Neuronal stem cell (in vitro differentiated cells): ENCODE measurements at regions not wholly inside any gene's neighbourhood (a gene's known extent, or its start where the extent isn't known, plus 50 kb on each side); places are given as distances from the start of the nearest gene placed in this dataset.

ENCODE experiments used
- DNase-seq: peaks from one replicate; pipeline ENCODE4 v3.0.0-alpha.2; 2013; ENCODE audit warnings: low spot score
- H2AFZ ChIP-seq: one replicate; pipeline ENCODE4 v1.6.1; 2013; ENCODE audit warnings: mild to moderate bottlenecking, low read length, inconsistent platforms
- H2AK5ac ChIP-seq: 2 replicates; pipeline ENCODE4 v1.6.1; 2013; ENCODE audit warnings: low read depth, mild to moderate bottlenecking, inconsistent platforms, low read length, moderate library complexity, mixed read lengths
- H2BK120ac ChIP-seq: 2 replicates; pipeline ENCODE4 v1.6.1; 2013; ENCODE audit warnings: low read depth, mild to moderate bottlenecking, inconsistent platforms, low read length, moderate library complexity, mixed read lengths
- H2BK12ac ChIP-seq: one replicate; pipeline ENCODE4 v1.6.1; 2013; ENCODE audit warnings: low read length, inconsistent platforms
- H2BK15ac ChIP-seq: 2 replicates; pipeline ENCODE4 v1.6.1; 2013; ENCODE audit warnings: mild to moderate bottlenecking, low read length, inconsistent platforms, mixed read lengths
- H2BK5ac ChIP-seq: one replicate; pipeline ENCODE4 v1.6.1; 2013; ENCODE audit warnings: inconsistent platforms, mild to moderate bottlenecking, low read length, moderate library complexity
- H3K14ac ChIP-seq: one replicate; pipeline ENCODE4 v1.6.1; 2013; ENCODE audit warnings: low read length, inconsistent platforms
- H3K18ac ChIP-seq: 2 replicates; pipeline ENCODE4 v1.6.1; 2013; ENCODE audit warnings: low read length, inconsistent platforms
- H3K23ac ChIP-seq: 2 replicates; pipeline ENCODE4 v1.6.1; 2013; ENCODE audit warnings: low read depth, mild to moderate bottlenecking, mixed read lengths, low read length, inconsistent platforms; ENCODE audit not compliant: poor library complexity
- H3K27ac ChIP-seq: replicated peaks from 3 replicates; pipeline ENCODE4 v1.5.1; 2013; ENCODE audit warnings: low read length, inconsistent platforms
- H3K27me3 ChIP-seq, 3 experiments: 2 replicates each; pipeline ENCODE4 v1.6.1; 2013; ENCODE audit warnings: low read length in 3 of 3, mild to moderate bottlenecking in 2 of 3, inconsistent platforms in 1 of 3, low read depth in 1 of 3, mixed read lengths in 1 of 3, moderate library complexity in 1 of 3; ENCODE audit not compliant: control insufficient read depth in 3 of 3, insufficient read depth in 3 of 3
- H3K36me3 ChIP-seq, 2 donors: replicated peaks in 1 of 2; 2 replicates each; pipeline ENCODE4 v1.6.1; 2013; ENCODE audit warnings: low read length in 2 of 2; ENCODE audit not compliant: control insufficient read depth in 2 of 2, insufficient read depth in 2 of 2
- H3K4ac ChIP-seq: 2 replicates; pipeline ENCODE4 v1.6.1; 2013; ENCODE audit warnings: inconsistent platforms, mild to moderate bottlenecking, low read length, moderate library complexity
- H3K4me1 ChIP-seq, 2 donors: 1 replicate in 1 of 2; 2 replicates in 1 of 2; pipeline ENCODE4 v1.6.1; 2013; ENCODE audit warnings: low read length in 2 of 2, low read depth in 1 of 2; ENCODE audit not compliant: control insufficient read depth in 2 of 2, insufficient read depth in 1 of 2
- H3K4me2 ChIP-seq: one replicate; pipeline ENCODE4 v1.6.1; 2013; ENCODE audit warnings: mild to moderate bottlenecking, low read length, inconsistent platforms; ENCODE audit not compliant: insufficient read depth, poor library complexity, severe bottlenecking
- H3K4me3 ChIP-seq, 2 donors: 2 replicates each; pipeline ENCODE4 v1.5.1; 2013; ENCODE audit warnings: low read length in 2 of 2, mild to moderate bottlenecking in 2 of 2, inconsistent platforms in 1 of 2, moderate library complexity in 1 of 2
- H3K79me1 ChIP-seq: one replicate; pipeline ENCODE4 v1.6.1; 2013; ENCODE audit warnings: low read depth, mild to moderate bottlenecking, inconsistent platforms, low read length, moderate library complexity
- H3K9ac ChIP-seq: one replicate; pipeline ENCODE4 v1.6.1; 2013; ENCODE audit warnings: mild to moderate bottlenecking, low read depth, low read length, inconsistent platforms; ENCODE audit not compliant: poor library complexity
- H3K9me3 ChIP-seq, 2 donors: replicated peaks in 1 of 2; 2 replicates each; pipeline versions ENCODE3 to v1.6.1; 2013; ENCODE audit warnings: low read length in 2 of 2, mild to moderate bottlenecking in 2 of 2, inconsistent platforms in 1 of 2, low read depth in 1 of 2, mixed read lengths in 1 of 2, moderate library complexity in 1 of 2; ENCODE audit not compliant: control insufficient read depth in 2 of 2, insufficient read depth in 1 of 2
- H4K8ac ChIP-seq: one replicate; pipeline ENCODE4 v1.6.1; 2013; ENCODE audit warnings: low read depth, mild to moderate bottlenecking, inconsistent platforms, low read length, moderate library complexity
- H4K91ac ChIP-seq: one replicate; pipeline ENCODE4 v1.6.1; 2013; ENCODE audit warnings: low read length, low read depth, mild to moderate bottlenecking, inconsistent platforms; ENCODE audit not compliant: poor library complexity
- WGBS, 2 donors: extraction: QIAGEN DNeasy Blood & Tissue Kit; methylation state at CpG; one replicate each; pipeline ENCODE4 v1.1.7; 2013; ENCODE audit warnings: missing lambda C conversion rate in 2 of 2, mixed read lengths in 1 of 2; ENCODE audit not compliant: insufficient read length in 2 of 2, insufficient replicate concordance in 1 of 2; ENCODE audit errors: extremely low coverage in 2 of 2; 5-methylcytosine and 5-hydroxymethylcytosine counted together

GRCh38 chr9:31950756-31951155 lies 433.7 kb upstream of the ACO1 start:
- peaks cover 0 to 4% of the 10 kb centered on the region in 2 donors for H3K9me3 ChIP-seq
- H4K91ac ChIP-seq: no peak overlapping the region
- H3K4me1 ChIP-seq: no peaks in the 10 kb centered on the region
- no peaks in the 10 kb centered on the region for H3K27me3 ChIP-seq
- H3K4ac ChIP-seq: no peak overlapping the region
- no peak overlapping the region for H4K8ac ChIP-seq
- no peak overlapping the region for H3K4me3 ChIP-seq
- no peak for DNase-seq
- no peak overlapping the region for H3K4me2 ChIP-seq
- H3K79me1 ChIP-seq: no peaks in the 10 kb centered on the region
- no peaks in the 10 kb centered on the region for H3K36me3 ChIP-seq
- no peak overlapping the region for H2BK120ac ChIP-seq
- no peak overlapping the region for H2BK5ac ChIP-seq
- H3K14ac ChIP-seq: no peak overlapping the region
- H2BK12ac ChIP-seq: no peak overlapping the region
- H3K9ac ChIP-seq: no peak overlapping the region
- no peak overlapping the region for H3K27ac ChIP-seq
- no peak overlapping the region for H3K23ac ChIP-seq
- H2BK15ac ChIP-seq: no peak overlapping the region
- no CpG with 5 or more reads among the region's 1 CpG for WGBS, 2 donors
- no peak overlapping the region for H3K18ac ChIP-seq
- no peak overlapping the region for H2AFZ ChIP-seq
- H2AK5ac ChIP-seq: no peak overlapping the region

- no peak overlapping the region for H2BK5ac ChIP-seq
- 100% methylated on average over 1 of the region's 1 CpG; no CpG with 5 or more reads in 1 of the 2 donors for WGBS, 2 donors
- H3K79me1 ChIP-seq: no peaks in the 10 kb centered on the region
- no peaks in the 10 kb centered on the region for H3K36me3 ChIP-seq
- no peak overlapping the region for H3K14ac ChIP-seq
- H3K4me1 ChIP-seq: no peaks in the 10 kb centered on the region
- H3K4me2 ChIP-seq: no peak overlapping the region
- no peak overlapping the region for H2AK5ac ChIP-seq
- no peak overlapping the region for H2BK12ac ChIP-seq
- no peak overlapping the region for H3K18ac ChIP-seq
- no peaks in the 10 kb centered on the region for H3K27me3 ChIP-seq
- no peak overlapping the region for H3K23ac ChIP-seq
- no peak overlapping the region for H3K9ac ChIP-seq
- no peak for DNase-seq
- H4K8ac ChIP-seq: no peak overlapping the region
- no peak overlapping the region for H3K27ac ChIP-seq
- H4K91ac ChIP-seq: no peak overlapping the region
- H3K9me3 ChIP-seq: peaks cover 0 to 5% of the 10 kb centered on the region in 2 donors
- no peak overlapping the region for H3K4me3 ChIP-seq
- H2BK120ac ChIP-seq: no peak overlapping the region
- no peak overlapping the region for H2BK15ac ChIP-seq
- no peak overlapping the region for H2AFZ ChIP-seq
- no peak overlapping the region for H3K4ac ChIP-seq
Measured at GRCh38 chr9:31958572-31958971, 425.9 kb upstream of the ACO1 start.

- WGBS, 2 donors: no CpG with 5 or more reads among the region's 2 CpGs
- no peak overlapping the region for H3K4ac ChIP-seq
- H4K8ac ChIP-seq: no peak overlapping the region
- DNase-seq: no peak
- no peaks in the 10 kb centered on the region for H3K79me1 ChIP-seq
- H3K4me2 ChIP-seq: no peak overlapping the region
- no peaks in the 10 kb centered on the region for H3K9me3 ChIP-seq
- no peak overlapping the region for H2BK15ac ChIP-seq
- H2AK5ac ChIP-seq: no peak overlapping the region
- no peak overlapping the region for H3K4me3 ChIP-seq
- H2BK12ac ChIP-seq: no peak overlapping the region
- no peak overlapping the region for H3K23ac ChIP-seq
- H3K18ac ChIP-seq: no peak overlapping the region
- H2BK120ac ChIP-seq: no peak overlapping the region
- no peaks in the 10 kb centered on the region for H3K36me3 ChIP-seq
- no peak overlapping the region for H2AFZ ChIP-seq
- no peak overlapping the region for H2BK5ac ChIP-seq
- no peaks in the 10 kb centered on the region for H3K4me1 ChIP-seq
- H3K9ac ChIP-seq: no peak overlapping the region
- no peaks in the 10 kb centered on the region for H3K27me3 ChIP-seq
- no peak overlapping the region for H4K91ac ChIP-seq
- H3K27ac ChIP-seq: no peak overlapping the region
- no peak overlapping the region for H3K14ac ChIP-seq
Measured at GRCh38 chr9:31969552-31969951, 414.9 kb upstream of the ACO1 start.

- no peak overlapping the region for H2BK15ac ChIP-seq
- H3K27me3 ChIP-seq: peaks cover 0 to 2% (median 0%) of the 10 kb centered on the region in 3 experiments
- peaks cover 0 to 2% of the 10 kb centered on the region in 2 donors for H3K9me3 ChIP-seq
- no peaks in the 10 kb centered on the region for H3K79me1 ChIP-seq
- no peak overlapping the region for H2AK5ac ChIP-seq
- H3K4me2 ChIP-seq: no peak overlapping the region
- no peak for DNase-seq
- no peak overlapping the region for H3K23ac ChIP-seq
- H3K9ac ChIP-seq: no peak overlapping the region
- no peak overlapping the region for H2BK5ac ChIP-seq
- no peak overlapping the region for H2BK120ac ChIP-seq
- no peak overlapping the region for H4K91ac ChIP-seq
- no peak overlapping the region for H3K4ac ChIP-seq
- H3K4me1 ChIP-seq: no peaks in the 10 kb centered on the region
- no peak overlapping the region for H3K27ac ChIP-seq
- WGBS, 2 donors: no CpG with 5 or more reads among the region's 1 CpG
- H4K8ac ChIP-seq: no peak overlapping the region
- no peak overlapping the region for H3K4me3 ChIP-seq
- no peak overlapping the region for H2AFZ ChIP-seq
- no peaks in the 10 kb centered on the region for H3K36me3 ChIP-seq
- H3K18ac ChIP-seq: no peak overlapping the region
- H3K14ac ChIP-seq: no peak overlapping the region
- no peak overlapping the region for H2BK12ac ChIP-seq
Measured at GRCh38 chr9:31983895-31984294, 400.5 kb upstream of the ACO1 start.
